ENCODE measurements at regions not wholly inside any gene's neighbourhood (a gene's known extent, or its start where the extent isn't known, plus 50 kb on each side); places are given as distances from the start of the nearest gene placed in this dataset.

DNA sequence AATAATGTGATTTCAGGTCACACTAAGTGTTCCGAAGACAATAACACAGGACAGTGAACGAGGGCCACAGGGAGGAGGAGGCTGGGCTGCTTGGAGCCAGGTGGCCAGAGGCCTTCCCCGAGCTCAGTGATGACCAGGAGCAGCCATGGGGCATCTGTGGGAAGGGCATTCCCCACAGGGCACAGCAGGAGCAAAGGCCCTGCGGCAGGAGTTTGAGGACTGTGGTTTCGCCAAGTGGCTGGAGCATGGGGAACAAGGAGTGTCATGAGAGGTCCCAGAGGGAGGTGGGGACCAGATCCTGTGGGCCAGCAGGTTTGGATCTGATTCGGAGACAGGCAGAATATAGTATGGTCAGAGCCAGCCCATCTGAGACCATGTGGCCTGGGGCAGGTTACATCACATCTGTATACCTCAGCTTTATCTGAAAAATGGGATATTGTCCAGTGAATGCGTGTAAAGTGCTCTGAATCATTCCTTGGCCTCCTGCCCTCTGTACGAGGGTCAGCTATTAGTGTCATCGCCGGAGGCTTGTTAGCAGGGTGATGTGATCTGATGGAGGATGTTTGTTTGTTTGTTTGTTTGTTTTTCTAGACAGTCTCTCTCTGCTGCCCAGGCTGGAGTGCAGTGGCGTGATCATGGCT lies 176.8 kb downstream of the KATNIP start:
- H3K4me1 Mint-ChIP-seq, result peaks cover 61% of the 10 kb centered on the region
- TF ChIP-seq, protein P1, sequence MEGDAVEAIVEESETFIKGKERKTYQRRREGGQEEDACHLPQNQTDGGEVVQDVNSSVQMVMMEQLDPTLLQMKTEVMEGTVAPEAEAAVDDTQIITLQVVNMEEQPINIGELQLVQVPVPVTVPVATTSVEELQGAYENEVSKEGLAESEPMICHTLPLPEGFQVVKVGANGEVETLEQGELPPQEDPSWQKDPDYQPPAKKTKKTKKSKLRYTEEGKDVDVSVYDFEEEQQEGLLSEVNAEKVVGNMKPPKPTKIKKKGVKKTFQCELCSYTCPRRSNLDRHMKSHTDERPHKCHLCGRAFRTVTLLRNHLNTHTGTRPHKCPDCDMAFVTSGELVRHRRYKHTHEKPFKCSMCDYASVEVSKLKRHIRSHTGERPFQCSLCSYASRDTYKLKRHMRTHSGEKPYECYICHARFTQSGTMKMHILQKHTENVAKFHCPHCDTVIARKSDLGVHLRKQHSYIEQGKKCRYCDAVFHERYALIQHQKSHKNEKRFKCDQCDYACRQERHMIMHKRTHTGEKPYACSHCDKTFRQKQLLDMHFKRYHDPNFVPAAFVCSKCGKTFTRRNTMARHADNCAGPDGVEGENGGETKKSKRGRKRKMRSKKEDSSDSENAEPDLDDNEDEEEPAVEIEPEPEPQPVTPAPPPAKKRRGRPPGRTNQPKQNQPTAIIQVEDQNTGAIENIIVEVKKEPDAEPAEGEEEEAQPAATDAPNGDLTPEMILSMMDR (IDR thresholded peaks at IDR 0.05; ENCODE audit: unreplicated experiment in 3 of 3), result no peak
- H3K36me3 Mint-ChIP-seq (ENCODE audit: low read depth), result peaks cover 63% of the 10 kb centered on the region
- no peak overlapping the region for H3K27ac Mint-ChIP-seq
- no peak overlapping the region for H3K4me3 Mint-ChIP-seq
- H3K27me3 Mint-ChIP-seq (ENCODE audit: low read depth), result no peaks in the 10 kb centered on the region
- H3K9me3 Mint-ChIP-seq, result no peaks in the 10 kb centered on the region

DNA sequence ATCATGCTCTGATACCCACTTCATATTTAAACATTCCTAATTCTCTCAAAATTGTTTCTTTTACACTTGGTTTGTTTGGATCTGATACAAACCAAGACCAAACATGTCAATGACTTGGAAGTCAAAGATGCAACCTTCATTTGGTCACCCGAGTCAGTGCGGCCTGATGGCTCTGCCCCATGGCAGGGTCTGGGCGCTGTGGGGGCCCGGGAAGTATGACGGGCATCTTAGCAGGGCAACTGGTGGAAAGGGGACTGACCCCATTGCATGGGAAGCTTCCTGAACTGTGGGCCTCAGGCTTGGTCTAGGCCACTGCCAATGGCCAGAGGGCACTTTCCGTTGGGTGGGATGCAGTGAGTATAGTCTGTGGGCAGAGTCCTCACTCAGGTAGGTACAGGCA lies 178.0 kb downstream of the KATNIP start:
- Mint-ChIP-seq H3K4me3 (no peak overlapping the region), H3K27me3 (ENCODE audit: low read depth) (no peaks in the 10 kb centered on the region), H3K9me3 (no peaks in the 10 kb centered on the region), H3K27ac (no peak overlapping the region), H3K4me1 (peaks cover 49% of the 10 kb centered on the region), H3K36me3 (ENCODE audit: low read depth) (peaks cover 60% of the 10 kb centered on the region)
- TF ChIP-seq, protein P1 (IDR thresholded peaks at IDR 0.05; ENCODE audit: unreplicated experiment in 3 of 3), result no peak

DNA sequence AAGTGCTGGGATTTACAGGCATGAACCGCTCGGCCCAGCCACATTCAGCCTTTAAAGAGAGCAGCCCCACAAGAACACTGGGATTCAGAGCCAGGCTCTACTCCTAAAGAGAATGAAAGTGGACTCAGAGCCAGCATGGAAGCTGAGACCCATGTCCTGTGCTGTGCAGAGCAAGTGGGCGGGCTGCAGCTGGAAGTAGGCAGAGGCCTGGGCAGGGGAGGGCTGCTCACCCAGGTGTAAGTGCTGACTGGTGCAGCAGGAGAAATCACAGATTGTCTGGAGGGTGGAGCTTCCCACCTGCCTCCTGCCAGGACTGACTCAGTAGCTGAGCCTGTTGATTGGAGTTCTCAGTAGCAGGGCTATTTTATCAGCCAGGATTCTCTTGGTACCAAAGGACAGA lies 178.7 kb downstream of the KATNIP start:
- peaks cover 41% of the 10 kb centered on the region for H3K4me1 Mint-ChIP-seq
- no peaks in the 10 kb centered on the region for H3K9me3 Mint-ChIP-seq
- H3K4me3 Mint-ChIP-seq, result no peak overlapping the region
- H3K27me3 Mint-ChIP-seq (ENCODE audit: low read depth), result no peaks in the 10 kb centered on the region
- TF ChIP-seq, protein P1 (IDR thresholded peaks at IDR 0.05; ENCODE audit: unreplicated experiment in 3 of 3), result no peak
- peaks cover 59% of the 10 kb centered on the region for H3K36me3 Mint-ChIP-seq (ENCODE audit: low read depth)
- H3K27ac Mint-ChIP-seq, result no peak overlapping the region

DNA sequence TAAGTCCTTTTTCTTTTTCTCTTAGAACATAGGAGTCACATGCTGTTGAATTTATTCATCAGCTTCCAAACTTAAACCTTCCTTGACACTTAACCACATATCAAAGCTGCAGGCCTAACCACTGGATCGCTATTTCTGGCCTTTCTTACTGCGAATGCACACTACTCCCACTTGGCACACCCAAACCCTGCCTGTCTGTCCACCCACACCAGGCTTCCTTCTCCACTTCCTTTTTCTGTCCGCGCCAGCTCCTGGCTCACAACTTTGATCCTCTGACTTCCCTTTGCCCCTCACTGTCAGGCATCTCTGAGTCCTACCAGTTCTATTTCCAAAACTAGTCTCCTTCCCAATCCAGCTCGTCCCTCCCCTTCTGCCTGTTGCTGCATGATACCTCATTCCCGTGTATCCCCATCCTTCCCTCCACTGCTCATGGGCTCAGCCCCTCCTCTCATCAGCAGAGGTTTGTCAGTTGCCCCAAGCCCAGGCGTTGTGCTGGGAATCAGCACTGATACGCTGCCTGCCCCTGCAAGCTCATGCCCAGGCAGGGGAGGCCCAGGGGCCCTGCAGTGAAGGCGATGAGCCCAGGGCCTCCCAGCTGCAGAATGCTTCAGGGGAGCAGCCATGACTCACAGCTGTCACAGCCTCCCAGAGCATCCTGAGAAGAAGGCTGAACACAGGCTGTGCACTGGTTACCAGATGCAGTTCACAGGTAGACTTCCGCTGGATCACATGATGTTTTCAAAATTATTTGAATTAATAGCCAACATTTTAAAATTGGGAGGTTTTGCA lies 179.8 kb downstream of the KATNIP start:
- H3K36me3 Mint-ChIP-seq (ENCODE audit: low read depth), result peaks cover 55% of the 10 kb centered on the region
- TF ChIP-seq, protein P1 (IDR thresholded peaks at IDR 0.05; ENCODE audit: unreplicated experiment in 3 of 3), result no peak
- H3K27me3 Mint-ChIP-seq (ENCODE audit: low read depth), result no peaks in the 10 kb centered on the region
- no peaks in the 10 kb centered on the region for H3K9me3 Mint-ChIP-seq
- no peak overlapping the region for H3K4me3 Mint-ChIP-seq
- H3K27ac Mint-ChIP-seq, result peak overlapping the region; percentile 3 to 16 (median 7)
- H3K4me1 Mint-ChIP-seq, result peaks cover 31% of the 10 kb centered on the region

DNA sequence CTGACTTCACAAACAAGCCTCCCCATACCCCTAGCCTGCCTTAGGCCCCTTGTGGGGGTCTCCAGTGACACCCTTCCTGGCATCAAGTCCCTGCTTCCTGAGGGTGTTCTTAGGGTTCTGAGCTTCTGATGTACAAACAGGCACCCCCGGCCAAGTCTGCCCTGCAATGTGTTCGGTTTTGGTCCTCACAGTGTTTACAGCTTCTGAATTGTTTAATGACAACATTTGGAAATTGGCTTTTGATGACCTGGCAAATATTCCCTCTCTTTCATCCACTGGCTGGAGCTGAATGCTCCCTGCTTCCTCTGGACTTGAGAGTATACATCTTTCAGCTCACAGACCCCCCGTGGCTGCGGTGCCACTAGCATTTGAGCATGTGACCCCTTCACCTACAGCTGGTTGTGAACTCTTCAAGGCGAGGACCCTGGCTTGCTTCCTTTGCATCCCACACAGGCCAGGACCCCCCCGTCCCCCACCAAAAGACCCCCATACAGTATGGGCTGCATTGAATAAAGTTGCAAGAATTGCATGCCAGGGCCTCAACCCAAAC lies 180.8 kb downstream of the KATNIP start:
- Mint-ChIP-seq H3K4me3 (no peak overlapping the region), H3K27me3 (ENCODE audit: low read depth) (no peaks in the 10 kb centered on the region), H3K36me3 (ENCODE audit: low read depth) (peaks cover 47% of the 10 kb centered on the region), H3K9me3 (no peaks in the 10 kb centered on the region), H3K4me1 (peaks cover 21% of the 10 kb centered on the region), H3K27ac (no peak overlapping the region)
- TF ChIP-seq, protein P1 (IDR thresholded peaks at IDR 0.05; ENCODE audit: unreplicated experiment in 3 of 3), result no peak
